SK-N-SH (cell line): ENCODE measurements at regions not wholly inside any gene's neighbourhood (a gene's known extent, or its start where the extent isn't known, plus 50 kb on each side); places are given as distances from the start of the nearest gene placed in this dataset.

Experiments
- EP300 ChIP-seq, 2 experiments: IDR thresholded peaks; 2 replicates each; pipeline versions ENCODE4 v1.4.0 to v1.6.1; 2012; ENCODE audit warnings: borderline replicate concordance in 1 of 2, low read depth in 1 of 2, low read length in 1 of 2
- FOXM1 ChIP-seq: IDR thresholded peaks from 2 replicates; pipeline ENCODE4 v1.4.0; 2012; ENCODE audit warnings: low read depth, mild to moderate bottlenecking
- POLR2AphosphoS5 ChIP-seq: IDR thresholded peaks from 2 replicates; pipeline ENCODE4 v1.6.1; 2012; ENCODE audit warnings: low read depth, low read length
- REST ChIP-seq: IDR thresholded peaks from 2 replicates; pipeline ENCODE4 v1.6.1; 2012; ENCODE audit warnings: mild to moderate bottlenecking, low read depth, low read length, moderate library complexity
- TF ChIP-seq, protein P1 (sequence below): fragments of 200-600 bp; sonication (generic); IDR thresholded peaks from 2 replicates; pipeline ENCODE4 v1.6.1; 2017; ENCODE audit warnings: antibody characterized with exemption, mild to moderate bottlenecking, moderate library complexity

DNA sequence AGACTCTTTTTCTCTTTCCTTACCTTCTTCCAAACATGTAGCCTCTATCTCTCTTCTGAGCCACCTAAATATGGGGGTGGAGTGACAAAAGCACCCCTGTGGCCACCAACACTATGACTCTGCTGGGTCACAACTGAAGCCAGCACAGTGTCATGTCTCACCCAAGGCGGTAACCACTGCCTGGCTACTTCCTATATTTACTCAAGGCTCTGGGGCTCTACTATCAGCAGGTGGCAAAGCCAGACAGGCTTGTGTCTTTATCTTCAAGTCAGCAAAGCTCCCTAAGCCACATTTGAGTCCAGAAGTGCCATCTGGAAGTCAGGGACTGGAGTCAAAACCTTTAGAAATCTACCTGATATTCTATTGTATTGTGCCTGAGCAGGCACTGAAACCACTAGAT is 1515.2 kb downstream of the PLA2G4A start:
- TF ChIP-seq POLR2AphosphoS5 (no peak), FOXM1 (no peak), EP300 (IDR thresholded peaks at IDR 0.05; ENCODE audit: borderline replicate concordance in 1 of 2, low read depth in 1 of 2, low read length in 1 of 2) (no peak), REST (no peak)
- TF ChIP-seq, protein P1, sequence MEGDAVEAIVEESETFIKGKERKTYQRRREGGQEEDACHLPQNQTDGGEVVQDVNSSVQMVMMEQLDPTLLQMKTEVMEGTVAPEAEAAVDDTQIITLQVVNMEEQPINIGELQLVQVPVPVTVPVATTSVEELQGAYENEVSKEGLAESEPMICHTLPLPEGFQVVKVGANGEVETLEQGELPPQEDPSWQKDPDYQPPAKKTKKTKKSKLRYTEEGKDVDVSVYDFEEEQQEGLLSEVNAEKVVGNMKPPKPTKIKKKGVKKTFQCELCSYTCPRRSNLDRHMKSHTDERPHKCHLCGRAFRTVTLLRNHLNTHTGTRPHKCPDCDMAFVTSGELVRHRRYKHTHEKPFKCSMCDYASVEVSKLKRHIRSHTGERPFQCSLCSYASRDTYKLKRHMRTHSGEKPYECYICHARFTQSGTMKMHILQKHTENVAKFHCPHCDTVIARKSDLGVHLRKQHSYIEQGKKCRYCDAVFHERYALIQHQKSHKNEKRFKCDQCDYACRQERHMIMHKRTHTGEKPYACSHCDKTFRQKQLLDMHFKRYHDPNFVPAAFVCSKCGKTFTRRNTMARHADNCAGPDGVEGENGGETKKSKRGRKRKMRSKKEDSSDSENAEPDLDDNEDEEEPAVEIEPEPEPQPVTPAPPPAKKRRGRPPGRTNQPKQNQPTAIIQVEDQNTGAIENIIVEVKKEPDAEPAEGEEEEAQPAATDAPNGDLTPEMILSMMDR = no peak
